ENCODE measurements at regions not wholly inside any gene's neighbourhood (a gene's known extent, or its start where the extent isn't known, plus 50 kb on each side); places are given as distances from the start of the nearest gene placed in this dataset.
"Not testable (repeated sequence)": the region's sequence is repeated elsewhere in the genome, so short reads cannot be mapped to it uniquely, and the experiment has no call there.

GRCh38 chrX:56029188-56029587, 203.0 kb upstream of the KLF8 start:
- CTCF ChIA-PET: no interaction called here
- DNase-seq (ENCODE audit: extremely low spot score): no peak
- POLR2A ChIA-PET: no interaction called here
- TF ChIP-seq ARNT (IDR thresholded peaks at IDR 0.05) (no peak), BHLHE40 (IDR thresholded peaks at IDR 0.05; ENCODE audit: borderline replicate concordance) (no peak), FOXA1 (IDR thresholded peaks at IDR 0.05) (no peak), LEF1 (IDR thresholded peaks at IDR 0.05; ENCODE audit: borderline replicate concordance) (no peak), SUZ12 (IDR thresholded peaks at IDR 0.05) (no peak), PKNOX1 (IDR thresholded peaks at IDR 0.05) (no peak), FOXM1 (IDR thresholded peaks at IDR 0.05; ENCODE audit: borderline replicate concordance) (no peak), ELF4 (IDR thresholded peaks at IDR 0.05) (no peak), HDGF (IDR thresholded peaks at IDR 0.05; ENCODE audit: borderline replicate concordance) (no peak), ZNF384 (IDR thresholded peaks at IDR 0.05) (no peak), SP1 (IDR thresholded peaks at IDR 0.05) (no peak), L3MBTL2 (conservative IDR thresholded peaks at IDR 0.05) (no peak)

GRCh38 chrX:56029691-56030090, 202.5 kb upstream of the KLF8 start:
- DNase-seq (ENCODE audit: extremely low spot score): no peak
- POLR2A ChIA-PET: no interaction called here
- CTCF ChIA-PET: no interaction called here
- TF ChIP-seq SUZ12 (IDR thresholded peaks at IDR 0.05) (no peak), ARNT (IDR thresholded peaks at IDR 0.05) (no peak), L3MBTL2 (conservative IDR thresholded peaks at IDR 0.05) (no peak)

GRCh38 chrX:56031409-56031808, 200.7 kb upstream of the KLF8 start:
- ChIA-PET POLR2A (no interaction called here), CTCF (no interaction called here)
- TF ChIP-seq CTBP1 (IDR thresholded peaks at IDR 0.05; ENCODE audit: borderline replicate concordance) (no peak), BHLHE40 (IDR thresholded peaks at IDR 0.05; ENCODE audit: borderline replicate concordance) (no peak), ZNF384 (IDR thresholded peaks at IDR 0.05) (no peak), ARNT (IDR thresholded peaks at IDR 0.05) (no peak)
- no peak for DNase-seq (ENCODE audit: extremely low spot score)

GRCh38 chrX:56033495-56034180, 198.5 kb upstream of the KLF8 start:
- ChIA-PET CTCF (no interaction called here), POLR2A (no interaction called here)
- DNase-seq (ENCODE audit: extremely low spot score): no peak
- TF ChIP-seq L3MBTL2 (conservative IDR thresholded peaks at IDR 0.05): no peak
- TF ChIP-seq SP1 (IDR thresholded peaks at IDR 0.05): no peak
- no peak for TF ChIP-seq FOXK2 (IDR thresholded peaks at IDR 0.05)
- no peak for TF ChIP-seq SUZ12 (IDR thresholded peaks at IDR 0.05)
- TF ChIP-seq CTBP1 (IDR thresholded peaks at IDR 0.05; ENCODE audit: borderline replicate concordance): no peak
- no peak for TF ChIP-seq FOXA1 (IDR thresholded peaks at IDR 0.05)
- TF ChIP-seq FOXM1 (IDR thresholded peaks at IDR 0.05; ENCODE audit: borderline replicate concordance): no peak
- TF ChIP-seq LEF1 (IDR thresholded peaks at IDR 0.05; ENCODE audit: borderline replicate concordance): no peak
- TF ChIP-seq NFRKB (IDR thresholded peaks at IDR 0.05): no peak
- no peak for TF ChIP-seq ARNT (IDR thresholded peaks at IDR 0.05)
- TF ChIP-seq PKNOX1 (IDR thresholded peaks at IDR 0.05): no peak
- no peak for TF ChIP-seq ZNF384 (IDR thresholded peaks at IDR 0.05)
- TF ChIP-seq ELF4 (IDR thresholded peaks at IDR 0.05): no peak
- no peak for TF ChIP-seq BHLHE40 (IDR thresholded peaks at IDR 0.05; ENCODE audit: borderline replicate concordance)

- CTCF ChIA-PET; POLR2A ChIA-PET; DNase-seq (ENCODE audit: extremely low spot score): not testable (repeated sequence)
These were observed 179.4 kb upstream of the KLF8 start for GRCh38 chrX:56052673-56053330.

- no peak for DNase-seq (ENCODE audit: extremely low spot score)
- CTCF ChIA-PET: no interaction called here
- POLR2A ChIA-PET: no interaction called here
- TF ChIP-seq SUZ12 (IDR thresholded peaks at IDR 0.05): no peak
- no peak for TF ChIP-seq BHLHE40 (IDR thresholded peaks at IDR 0.05; ENCODE audit: borderline replicate concordance)
- no peak for TF ChIP-seq ARNT (IDR thresholded peaks at IDR 0.05)
- TF ChIP-seq PKNOX1 (IDR thresholded peaks at IDR 0.05): no peak
- no peak for TF ChIP-seq ELF4 (IDR thresholded peaks at IDR 0.05)
- no peak for TF ChIP-seq TARDBP (IDR thresholded peaks at IDR 0.05)
- TF ChIP-seq FOXA1 (IDR thresholded peaks at IDR 0.05): no peak
- TF ChIP-seq FOXM1 (IDR thresholded peaks at IDR 0.05; ENCODE audit: borderline replicate concordance): no peak
- no peak for TF ChIP-seq HDGF (IDR thresholded peaks at IDR 0.05; ENCODE audit: borderline replicate concordance)
These were observed 174.8 kb upstream of the KLF8 start for GRCh38 chrX:56057325-56057724.

GRCh38 chrX:56066016-56066415, 166.1 kb upstream of the KLF8 start:
- POLR2A ChIA-PET: no interaction called here
- TF ChIP-seq PKNOX1 (IDR thresholded peaks at IDR 0.05) (no peak), LEF1 (IDR thresholded peaks at IDR 0.05; ENCODE audit: borderline replicate concordance) (no peak), CTBP1 (IDR thresholded peaks at IDR 0.05; ENCODE audit: borderline replicate concordance) (no peak), FOXM1 (IDR thresholded peaks at IDR 0.05; ENCODE audit: borderline replicate concordance) (no peak), L3MBTL2 (conservative IDR thresholded peaks at IDR 0.05) (no peak), ZNF384 (IDR thresholded peaks at IDR 0.05) (no peak), FOXA1 (IDR thresholded peaks at IDR 0.05) (no peak), BHLHE40 (IDR thresholded peaks at IDR 0.05; ENCODE audit: borderline replicate concordance) (no peak), NFRKB (IDR thresholded peaks at IDR 0.05) (no peak), HDGF (IDR thresholded peaks at IDR 0.05; ENCODE audit: borderline replicate concordance) (no peak), SUZ12 (IDR thresholded peaks at IDR 0.05) (no peak), TARDBP (IDR thresholded peaks at IDR 0.05) (no peak), FOXK2 (IDR thresholded peaks at IDR 0.05) (no peak), ELF4 (IDR thresholded peaks at IDR 0.05) (no peak), SP1 (IDR thresholded peaks at IDR 0.05) (no peak), ARNT (IDR thresholded peaks at IDR 0.05) (no peak)
- CTCF ChIA-PET: no interaction called here

More at GRCh38 chrX:56066016-56066415, 166.1 kb upstream of the KLF8 start:
- DNase-seq (ENCODE audit: extremely low spot score): no peak

Data from HEK293T (cell line).